ENCODE measurements at regions not wholly inside any gene's neighbourhood (a gene's known extent, or its start where the extent isn't known, plus 50 kb on each side); places are given as distances from the start of the nearest gene placed in this dataset.

- no peak for TF ChIP-seq SIN3A (IDR thresholded peaks at IDR 0.05; ENCODE audit: borderline replicate concordance, insufficient read depth, low read length)
- no peak for TF ChIP-seq POLR2AphosphoS5 (IDR thresholded peaks at IDR 0.05; ENCODE audit: low read depth, low read length)
- no peak for TF ChIP-seq FOXP2 (optimal IDR thresholded peaks at IDR 0.05; ENCODE audit: borderline replicate concordance, extremely low read depth, extremely low read length, insufficient read depth)
- TF ChIP-seq REST (IDR thresholded peaks at IDR 0.05; ENCODE audit: insufficient read depth in 1 of 2, low read depth in 2 of 2, low read length in 2 of 2): no peak
- no peak for TF ChIP-seq TAF1 (IDR thresholded peaks at IDR 0.05; ENCODE audit: borderline replicate concordance, insufficient read depth, low read length)
Measured at GRCh38 chrX:5236749-5237148, 991.9 kb downstream of the NLGN4X start.

DNA sequence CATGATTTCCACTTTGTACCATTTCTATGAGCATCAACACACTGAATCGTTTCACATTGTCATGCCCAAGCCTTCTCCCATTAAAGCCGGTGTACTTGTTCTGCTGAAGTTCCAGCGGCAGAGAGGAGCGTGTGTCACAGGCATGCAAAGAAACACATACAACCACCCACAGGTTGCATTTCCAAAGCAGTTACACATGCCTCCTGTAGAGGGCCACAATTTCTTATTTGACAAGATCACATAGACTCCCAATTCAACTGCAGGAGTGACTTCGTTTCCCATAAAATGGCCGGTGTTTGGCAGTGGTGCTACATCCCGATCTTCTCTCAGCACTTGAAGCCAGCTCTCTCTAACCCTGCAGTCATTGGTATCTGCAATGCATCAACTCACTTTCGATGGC is 992.6 kb downstream of the NLGN4X start:
- TF ChIP-seq POLR2AphosphoS5 (IDR thresholded peaks at IDR 0.05; ENCODE audit: low read depth, low read length) (no peak), FOXP2 (optimal IDR thresholded peaks at IDR 0.05; ENCODE audit: borderline replicate concordance, extremely low read depth, extremely low read length, insufficient read depth) (no peak), REST (IDR thresholded peaks at IDR 0.05; ENCODE audit: insufficient read depth in 1 of 2, low read depth in 2 of 2, low read length in 2 of 2) (no peak), SIN3A (IDR thresholded peaks at IDR 0.05; ENCODE audit: borderline replicate concordance, insufficient read depth, low read length) (no peak), TAF1 (IDR thresholded peaks at IDR 0.05; ENCODE audit: borderline replicate concordance, insufficient read depth, low read length) (no peak)

GRCh38 chrX:5233830-5234229 is 994.8 kb downstream of the NLGN4X start:
- TF ChIP-seq TAF1 (IDR thresholded peaks at IDR 0.05; ENCODE audit: borderline replicate concordance, insufficient read depth, low read length) (no peak), FOXP2 (optimal IDR thresholded peaks at IDR 0.05; ENCODE audit: borderline replicate concordance, extremely low read depth, extremely low read length, insufficient read depth) (no peak), POLR2AphosphoS5 (IDR thresholded peaks at IDR 0.05; ENCODE audit: low read depth, low read length) (no peak), SIN3A (IDR thresholded peaks at IDR 0.05; ENCODE audit: borderline replicate concordance, insufficient read depth, low read length) (no peak), REST (IDR thresholded peaks at IDR 0.05; ENCODE audit: insufficient read depth in 1 of 2, low read depth in 2 of 2, low read length in 2 of 2) (no peak)

GRCh38 chrX:5220421-5220820 is 1008.2 kb downstream of the NLGN4X start:
- TF ChIP-seq POLR2AphosphoS5 (IDR thresholded peaks at IDR 0.05; ENCODE audit: low read depth, low read length) (no peak), REST (IDR thresholded peaks at IDR 0.05; ENCODE audit: insufficient read depth in 1 of 2, low read depth in 2 of 2, low read length in 2 of 2) (no peak), FOXP2 (optimal IDR thresholded peaks at IDR 0.05; ENCODE audit: borderline replicate concordance, extremely low read depth, extremely low read length, insufficient read depth) (no peak), TAF1 (IDR thresholded peaks at IDR 0.05; ENCODE audit: borderline replicate concordance, insufficient read depth, low read length) (no peak), SIN3A (IDR thresholded peaks at IDR 0.05; ENCODE audit: borderline replicate concordance, insufficient read depth, low read length) (no peak)

DNA sequence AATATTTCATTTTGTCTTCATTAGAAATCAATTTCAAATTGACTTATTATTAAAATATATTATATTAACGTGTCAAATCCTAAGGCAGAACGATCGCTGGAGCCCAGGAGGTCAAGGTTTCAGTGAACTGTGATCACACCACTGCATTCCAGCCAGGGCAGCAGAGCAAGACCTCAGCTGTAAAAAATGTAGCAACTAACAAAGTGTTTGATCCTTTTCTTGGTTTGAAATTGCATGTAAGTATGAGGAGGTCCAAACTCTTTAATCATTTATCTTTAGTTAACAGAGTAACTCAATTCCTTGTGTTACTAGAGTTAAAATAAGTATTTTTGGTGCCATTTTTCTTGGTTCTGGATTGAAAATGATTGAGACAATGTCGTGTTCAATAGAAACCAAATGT is 1033.9 kb downstream of the NLGN4X start:
- TF ChIP-seq TAF1 (IDR thresholded peaks at IDR 0.05; ENCODE audit: borderline replicate concordance, insufficient read depth, low read length) (no peak), POLR2AphosphoS5 (IDR thresholded peaks at IDR 0.05; ENCODE audit: low read depth, low read length) (no peak), SIN3A (IDR thresholded peaks at IDR 0.05; ENCODE audit: borderline replicate concordance, insufficient read depth, low read length) (no peak), REST (IDR thresholded peaks at IDR 0.05; ENCODE audit: insufficient read depth in 1 of 2, low read depth in 2 of 2, low read length in 2 of 2) (no peak), FOXP2 (optimal IDR thresholded peaks at IDR 0.05; ENCODE audit: borderline replicate concordance, extremely low read depth, extremely low read length, insufficient read depth) (no peak)

Data from PFSK-1 (cell line).